PC-9 (cell line): ENCODE measurements at regions not wholly inside any gene's neighbourhood (a gene's known extent, or its start where the extent isn't known, plus 50 kb on each side); places are given as distances from the start of the nearest gene placed in this dataset.

Experiments used
- BruUV-seq: library from RNA; stranded (reverse); fragments of 400-500 nt; replicated peaks from 2 replicates; lab custom pipeline; 2021; lab: Mats Ljungman, UMichigan
- CTCF ChIA-PET: fragments of 300-600 bp; sonication (Branson Sonifier 250); formaldehyde crosslinking; loops from one replicate; lab custom pipeline; 2022; ENCODE audit warnings: antibody characterized with exemption; lab: Charles Lee
- POLR2A ChIA-PET: fragments of 300-600 bp; sonication (Branson Sonifier 250); formaldehyde crosslinking; loops from one replicate; lab custom pipeline; 2022; ENCODE audit warnings: antibody characterized with exemption; ENCODE audit not compliant: unreplicated experiment; lab: Charles Lee
- DNase-seq, 2 experiments: peaks; one replicate each; pipeline versions ENCODE4 v3.0.0 to v3.0.0-alpha.2; 2015 to 2022; ENCODE audit warnings: mixed read lengths in 1 of 2
- H2AFZ ChIP-seq: fragments of 200-600 bp; sonication (generic); 2 replicates; pipeline ENCODE4 v1.8.1; 2017; ENCODE audit warnings: antibody characterized with exemption
- H3F3A ChIP-seq: fragments of 200-600 bp; sonication (generic); 2 replicates; pipeline ENCODE4 v1.8.1; 2017; ENCODE audit warnings: antibody characterized with exemption, mild to moderate bottlenecking, low read depth; ENCODE audit not compliant: insufficient read depth
- H3K27ac ChIP-seq: fragments of 200-600 bp; sonication (generic); 2 replicates; pipeline ENCODE4 v1.6.1; 2016; ENCODE audit warnings: mixed run types
- H3K27me3 ChIP-seq: fragments of 200-600 bp; sonication (generic); 2 replicates; pipeline ENCODE4 v1.6.1; 2016; ENCODE audit warnings: low read depth, mixed run types; ENCODE audit not compliant: insufficient read depth
- H3K36me3 ChIP-seq: fragments of 200-600 bp; sonication (generic); 2 replicates; pipeline ENCODE4 v1.6.1; 2016; ENCODE audit warnings: low read depth, mixed run types
- H3K4me1 ChIP-seq: fragments of 200-600 bp; sonication (generic); replicated peaks from 2 replicates; pipeline ENCODE4 v1.6.1; 2016; ENCODE audit warnings: mixed run types; ENCODE audit not compliant: insufficient read depth
- H3K4me2 ChIP-seq: fragments of 200-600 bp; sonication (generic); 2 replicates; pipeline ENCODE4 v1.6.1; 2017; ENCODE audit warnings: mixed run types
- H3K4me3 ChIP-seq: fragments of 200-600 bp; sonication (generic); 2 replicates; pipeline ENCODE4 v1.6.1; 2016; ENCODE audit warnings: mixed run types
- H3K79me2 ChIP-seq: fragments of 200-600 bp; sonication (generic); 2 replicates; pipeline ENCODE4 v1.6.1; 2017; ENCODE audit warnings: low read depth, mixed run types
- H3K9me2 ChIP-seq: fragments of 200-600 bp; sonication (generic); 2 replicates; pipeline ENCODE4 v1.8.1; 2017; ENCODE audit warnings: mild to moderate bottlenecking; ENCODE audit not compliant: insufficient read depth
- H3K9me3 ChIP-seq: fragments of 200-600 bp; sonication (generic); 2 replicates; pipeline ENCODE4 v1.8.1; 2016; ENCODE audit warnings: low read depth; ENCODE audit not compliant: insufficient read depth
- H4K20me1 ChIP-seq: fragments of 200-600 bp; sonication (generic); 2 replicates; pipeline ENCODE4 v1.8.1; 2017; ENCODE audit not compliant: insufficient read depth
- EZH2 ChIP-seq: fragments of 200-600 bp; sonication (generic); IDR thresholded peaks from 2 replicates; pipeline ENCODE4 v1.8.0; 2017; ENCODE audit warnings: antibody characterized with exemption, low read depth
- intact Hi-C: fragments of 100-400 bp; cut with micrococcal nuclease; formaldehyde crosslinking; loops from one replicate; pipeline ENCODE4 v1.10.0; 2022; ENCODE audit not compliant: unreplicated experiment
- TF ChIP-seq, protein P1 (sequence below): fragments of 200-600 bp; sonication (generic); conservative IDR thresholded peaks from 2 replicates; pipeline ENCODE4 v1.6.1; 2017; ENCODE audit warnings: mixed run types, antibody characterized with exemption, mild to moderate bottlenecking, moderate library complexity

DNA sequence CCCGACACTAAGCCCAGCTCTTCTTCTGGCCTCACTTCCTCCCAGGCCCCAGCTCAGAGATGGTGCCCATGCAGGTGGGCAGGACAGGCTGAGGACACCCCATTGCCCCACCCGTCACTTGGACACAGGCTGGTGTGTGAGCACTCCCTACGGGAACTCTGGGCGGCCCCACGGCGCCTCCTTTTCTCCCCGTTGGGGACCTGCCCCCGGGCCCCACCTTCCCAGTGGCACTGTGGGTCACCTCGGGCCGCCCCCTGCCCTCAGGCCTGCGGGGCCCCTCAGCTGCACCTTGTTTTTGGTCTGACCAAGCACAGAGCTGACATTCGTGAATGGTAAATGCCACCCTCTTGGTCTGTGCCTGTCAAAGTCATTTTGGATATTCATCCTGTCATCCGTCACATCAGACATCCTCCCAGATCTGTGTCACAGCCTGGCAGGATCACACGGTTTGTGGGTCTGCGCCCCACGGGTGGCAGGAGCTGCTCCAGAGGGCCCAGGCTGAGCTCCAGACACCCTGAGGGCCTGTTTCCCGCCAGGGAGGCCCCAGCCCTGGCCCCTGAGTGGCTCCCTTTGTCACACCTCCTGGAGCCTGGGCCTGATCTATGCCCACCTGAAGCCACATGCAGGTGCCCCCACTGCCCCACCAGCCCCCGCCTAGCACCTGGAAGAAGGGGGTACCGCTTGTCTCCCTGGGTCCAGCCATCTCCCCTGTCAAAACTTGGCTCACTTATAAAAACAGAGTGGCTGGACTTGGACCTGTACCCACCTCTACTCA lies 1188.5 kb downstream of the BRD1 start:
- H3K36me3 ChIP-seq, result no peaks in the 10 kb centered on the region
- no peak for TF ChIP-seq EZH2
- TF ChIP-seq, protein P1, sequence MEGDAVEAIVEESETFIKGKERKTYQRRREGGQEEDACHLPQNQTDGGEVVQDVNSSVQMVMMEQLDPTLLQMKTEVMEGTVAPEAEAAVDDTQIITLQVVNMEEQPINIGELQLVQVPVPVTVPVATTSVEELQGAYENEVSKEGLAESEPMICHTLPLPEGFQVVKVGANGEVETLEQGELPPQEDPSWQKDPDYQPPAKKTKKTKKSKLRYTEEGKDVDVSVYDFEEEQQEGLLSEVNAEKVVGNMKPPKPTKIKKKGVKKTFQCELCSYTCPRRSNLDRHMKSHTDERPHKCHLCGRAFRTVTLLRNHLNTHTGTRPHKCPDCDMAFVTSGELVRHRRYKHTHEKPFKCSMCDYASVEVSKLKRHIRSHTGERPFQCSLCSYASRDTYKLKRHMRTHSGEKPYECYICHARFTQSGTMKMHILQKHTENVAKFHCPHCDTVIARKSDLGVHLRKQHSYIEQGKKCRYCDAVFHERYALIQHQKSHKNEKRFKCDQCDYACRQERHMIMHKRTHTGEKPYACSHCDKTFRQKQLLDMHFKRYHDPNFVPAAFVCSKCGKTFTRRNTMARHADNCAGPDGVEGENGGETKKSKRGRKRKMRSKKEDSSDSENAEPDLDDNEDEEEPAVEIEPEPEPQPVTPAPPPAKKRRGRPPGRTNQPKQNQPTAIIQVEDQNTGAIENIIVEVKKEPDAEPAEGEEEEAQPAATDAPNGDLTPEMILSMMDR, result no peak
- no peaks in the 10 kb centered on the region for H3K9me3 ChIP-seq
- no peak overlapping the region for H3K4me3 ChIP-seq
- H4K20me1 ChIP-seq, result no peaks in the 10 kb centered on the region; the same call in 1 of the 2 replicates
- H2AFZ ChIP-seq, result no peak overlapping the region
- no peak overlapping the region for H3K4me2 ChIP-seq
- H3F3A ChIP-seq, result no peaks in the 10 kb centered on the region
- DNase-seq, result no peak
- peaks cover 89% of the 10 kb centered on the region for H3K27me3 ChIP-seq
- intact Hi-C loops, result no loop called here
- no peak overlapping the region for H3K27ac ChIP-seq
- no peaks in the 10 kb centered on the region for H3K9me2 ChIP-seq
- no peaks in the 10 kb centered on the region for H3K4me1 ChIP-seq
- BruUV-seq, result no TSS peak
- CTCF ChIA-PET, result no interaction called here
- H3K79me2 ChIP-seq, result no peaks in the 10 kb centered on the region
- POLR2A ChIA-PET, result no interaction called here

DNA sequence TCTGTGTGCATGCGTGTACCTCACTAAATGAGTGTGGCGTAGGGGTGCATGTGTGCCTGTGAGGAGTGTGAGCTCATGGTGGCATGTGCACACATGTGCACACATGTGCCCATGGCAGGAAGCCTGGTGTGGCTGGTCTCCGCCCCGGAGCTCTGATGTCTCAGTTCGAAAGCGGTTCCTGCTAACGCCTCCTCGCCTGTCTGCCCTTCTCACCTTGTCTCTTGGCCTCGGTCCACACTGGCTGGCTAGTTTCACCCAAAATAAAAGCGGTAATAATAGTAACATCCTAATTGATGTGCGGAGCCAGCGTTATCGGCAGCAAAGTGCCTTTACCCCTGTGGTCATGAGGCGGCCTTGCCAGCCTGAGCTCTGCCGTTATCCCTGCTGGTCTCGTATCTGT lies 1190.4 kb downstream of the BRD1 start:
- ChIA-PET POLR2A (no interaction called here), CTCF (no interaction called here)
- intact Hi-C loops, result no loop called here
- Histone ChIP-seq H3K9me3 (no peaks in the 10 kb centered on the region), H3F3A (no peaks in the 10 kb centered on the region), H3K79me2 (no peaks in the 10 kb centered on the region), H3K36me3 (no peaks in the 10 kb centered on the region), H3K4me2 (no peak overlapping the region), H3K4me1 (no peaks in the 10 kb centered on the region), H3K27ac (no peak overlapping the region), H4K20me1 (no peaks in the 10 kb centered on the region; the same call in 1 of the 2 replicates), H2AFZ (no peak overlapping the region), H3K4me3 (no peak overlapping the region), H3K9me2 (no peaks in the 10 kb centered on the region), H3K27me3 (peaks cover 89% of the 10 kb centered on the region)
- BruUV-seq, result no TSS peak
- DNase-seq, result no peak
- no peak for TF ChIP-seq EZH2
- TF ChIP-seq, protein P1, result no peak

DNA sequence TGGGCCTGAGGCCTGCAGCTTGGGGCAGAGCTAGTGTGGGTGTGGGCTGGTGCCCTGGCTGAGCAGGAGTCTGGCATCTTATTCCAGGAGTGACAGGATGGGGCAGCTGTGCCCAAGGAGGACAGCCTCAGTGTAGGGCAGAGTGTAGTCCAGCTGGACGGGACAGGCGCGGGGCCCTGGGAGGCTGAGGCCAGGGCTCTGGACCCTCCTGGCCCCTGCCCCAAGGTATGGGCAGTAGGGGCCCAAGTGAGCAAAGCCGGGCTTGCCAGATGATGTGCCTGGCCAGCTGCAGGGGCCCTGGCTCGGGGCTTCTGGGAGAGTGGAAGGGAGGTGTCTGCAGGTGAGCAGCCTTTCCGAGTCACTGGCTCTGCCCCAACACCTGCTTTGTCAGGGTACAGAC lies 1190.9 kb downstream of the BRD1 start:
- Histone ChIP-seq H3K27me3 (peaks cover 89% of the 10 kb centered on the region), H3K4me1 (no peaks in the 10 kb centered on the region), H3K9me3 (no peaks in the 10 kb centered on the region), H2AFZ (no peak overlapping the region), H3K9me2 (no peaks in the 10 kb centered on the region), H4K20me1 (no peaks in the 10 kb centered on the region; the same call in 1 of the 2 replicates), H3K79me2 (no peaks in the 10 kb centered on the region), H3F3A (no peaks in the 10 kb centered on the region), H3K36me3 (no peaks in the 10 kb centered on the region), H3K4me2 (no peak overlapping the region), H3K27ac (no peak overlapping the region), H3K4me3 (no peak overlapping the region)
- ChIA-PET CTCF (no interaction called here), POLR2A (no interaction called here)
- no peak for DNase-seq
- intact Hi-C loops, result no loop called here
- no TSS peak for BruUV-seq
- no peak for TF ChIP-seq EZH2
- TF ChIP-seq, protein P1, result no peak
